NCI-H526 treated with DMSO at 0.1 percent for 48 hours (cell line): ENCODE measurements at regions not wholly inside any gene's neighbourhood (a gene's known extent, or its start where the extent isn't known, plus 50 kb on each side); places are given as distances from the start of the nearest gene placed in this dataset.

Experiments used
- DNase-seq: peaks from one replicate; lab custom pipeline; 2025; lab: John Stamatoyannopoulos, UW

- DNase-seq = no peak
Measured at GRCh38 chr2:9738535-9739496, 104.5 kb upstream of the TAF1B start.

GRCh38 chr2:9739531-9739964 is 103.7 kb upstream of the TAF1B start:
- DNase-seq = no peak

- DNase-seq = no peak
Measured at GRCh38 chr2:9740382-9741073, 102.7 kb upstream of the TAF1B start.

GRCh38 chr2:9741110-9741509 is 102.2 kb upstream of the TAF1B start:
- no peak for DNase-seq

- no peak for DNase-seq
Measured at GRCh38 chr2:9742601-9743000, 100.7 kb upstream of the TAF1B start.

- DNase-seq = no peak
Measured at GRCh38 chr2:9744256-9745004, 98.8 kb upstream of the TAF1B start.

GRCh38 chr2:9745153-9745899 is 97.9 kb upstream of the TAF1B start:
- no peak for DNase-seq

GRCh38 chr2:9747396-9747795 is 95.9 kb upstream of the TAF1B start:
- DNase-seq = no peak

- no peak for DNase-seq
Measured at GRCh38 chr2:9748577-9748976, 94.7 kb upstream of the TAF1B start.

GRCh38 chr2:9749546-9750223 is 93.6 kb upstream of the TAF1B start:
- DNase-seq = no peak

- DNase-seq = no peak
Measured at GRCh38 chr2:9750224-9751215, 92.8 kb upstream of the TAF1B start.

- no peak for DNase-seq
Measured at GRCh38 chr2:9751831-9752230, 91.4 kb upstream of the TAF1B start.

- DNase-seq = no peak
Measured at GRCh38 chr2:9752441-9753275, 90.6 kb upstream of the TAF1B start.

- no peak for DNase-seq
Measured at GRCh38 chr2:9753276-9753600, 90.0 kb upstream of the TAF1B start.

- DNase-seq = no peak
Measured at GRCh38 chr2:9753665-9754531, 89.4 kb upstream of the TAF1B start.

GRCh38 chr2:9754532-9754887 is 88.8 kb upstream of the TAF1B start:
- no peak for DNase-seq

- no peak for DNase-seq
Measured at GRCh38 chr2:9755008-9755407, 88.3 kb upstream of the TAF1B start.

GRCh38 chr2:9755638-9756037 is 87.6 kb upstream of the TAF1B start:
- no peak for DNase-seq
